Stimulated activated CD8-positive, alpha-beta memory T cell treated with anti-CD3 and anti-CD28 coated beads, Interleukin-4, amount 100 ng/mL, for 48 hours (primary cell): ENCODE measurements at regions not wholly inside any gene's neighbourhood (a gene's known extent, or its start where the extent isn't known, plus 50 kb on each side); places are given as distances from the start of the nearest gene placed in this dataset.
"Not testable (repeated sequence)": the region's sequence is repeated elsewhere in the genome, so short reads cannot be mapped to it uniquely, and the experiment has no call there.

Experiments used
- DNase-seq: peaks from one replicate; pipeline ENCODE4 v3.0.0-alpha.2; 2020

GRCh38 chr20:19874040-19874727 is 116.1 kb downstream of the RIN2 start:
- no peak for DNase-seq

GRCh38 chr20:19875376-19876221 is 117.5 kb downstream of the RIN2 start:
- DNase-seq, result no peak

- no peak for DNase-seq
These were observed 118.9 kb downstream of the RIN2 start for GRCh38 chr20:19876828-19877460.

- not testable (repeated sequence) for DNase-seq
These were observed 121.8 kb downstream of the RIN2 start for GRCh38 chr20:19879874-19880255.

GRCh38 chr20:19880256-19881079 is 122.4 kb downstream of the RIN2 start:
- no peak for DNase-seq

- DNase-seq, result no peak
These were observed 123.2 kb downstream of the RIN2 start for GRCh38 chr20:19881080-19881840.

GRCh38 chr20:19881990-19882389 is 123.9 kb downstream of the RIN2 start:
- DNase-seq, result no peak

GRCh38 chr20:19882446-19882845 is 124.4 kb downstream of the RIN2 start:
- no peak for DNase-seq

GRCh38 chr20:19883501-19883900 is 125.4 kb downstream of the RIN2 start:
- no peak for DNase-seq

- DNase-seq, result no peak
These were observed 127.5 kb downstream of the RIN2 start for GRCh38 chr20:19885594-19885938.

GRCh38 chr20:19885939-19886660 is 128.0 kb downstream of the RIN2 start:
- no peak for DNase-seq

- DNase-seq, result no peak
These were observed 128.7 kb downstream of the RIN2 start for GRCh38 chr20:19886661-19887288.

- no peak for DNase-seq
These were observed 129.4 kb upstream of the NAA20 start for GRCh38 chr20:19887556-19888268.

GRCh38 chr20:19888269-19888671 is 128.9 kb upstream of the NAA20 start:
- DNase-seq, result no peak

GRCh38 chr20:19889011-19889953 is 127.9 kb upstream of the NAA20 start:
- DNase-seq, result no peak

GRCh38 chr20:19890445-19891051 is 126.6 kb upstream of the NAA20 start:
- no peak for DNase-seq

- no peak for DNase-seq
These were observed 123.8 kb upstream of the NAA20 start for GRCh38 chr20:19893356-19893755.

- no peak for DNase-seq
These were observed 121.4 kb upstream of the NAA20 start for GRCh38 chr20:19895761-19896160.

- DNase-seq, result no peak
These were observed 119.3 kb upstream of the NAA20 start for GRCh38 chr20:19897891-19898290.
